Activated naive CD8-positive, alpha-beta T cell treated with anti-CD3 and anti-CD28 coated beads, Interleukin-2, amount 10 ng/mL, durations not matched to agents 7 days and 5 days (primary cell): ENCODE measurements at regions not wholly inside any gene's neighbourhood (a gene's known extent, or its start where the extent isn't known, plus 50 kb on each side); places are given as distances from the start of the nearest gene placed in this dataset.
"Not testable (repeated sequence)": the region's sequence is repeated elsewhere in the genome, so short reads cannot be mapped to it uniquely, and the experiment has no call there.

Experiments
- ATAC-seq: fragments of 150-1000 bp; cut with Tn5 transposase; one replicate; pipeline ENCODE4 v1.10.0; 2021; ENCODE audit warnings: low read depth, moderate library complexity
- POLR2A ChIA-PET: fragments of 350-600 bp; sonication (Branson Sonifier 250); formaldehyde crosslinking; loops from one replicate; lab custom pipeline; 2021; ENCODE audit warnings: antibody characterized with exemption; lab: Charles Lee
- DNase-seq: peaks from one replicate; pipeline ENCODE4 v3.0.0; 2021
- H3K27ac Mint-ChIP-seq: one replicate; pipeline ENCODE4 v1.8.0; 2022; ENCODE audit warnings: mild to moderate bottlenecking, mixed read lengths
- H3K27me3 Mint-ChIP-seq: one replicate; pipeline ENCODE4 v1.8.0; 2022; ENCODE audit warnings: mild to moderate bottlenecking, moderate library complexity, mixed read lengths
- H3K36me3 Mint-ChIP-seq: one replicate; pipeline ENCODE4 v1.8.0; 2021; ENCODE audit warnings: mild to moderate bottlenecking, mixed read lengths
- H3K4me1 Mint-ChIP-seq: one replicate; pipeline ENCODE4 v1.8.0; 2021; ENCODE audit warnings: mixed read lengths
- H3K4me3 Mint-ChIP-seq: one replicate; pipeline ENCODE4 v1.8.0; 2022; ENCODE audit warnings: mild to moderate bottlenecking, moderate library complexity, mixed read lengths
- H3K9me3 Mint-ChIP-seq: one replicate; pipeline ENCODE4 v1.8.0; 2021; ENCODE audit warnings: mixed read lengths

GRCh38 chr1:199574950-199575349, 452.6 kb upstream of the NR5A2 start:
- ATAC-seq: no peak
- peaks cover 13% of the 10 kb centered on the region for H3K27me3 Mint-ChIP-seq
- no peaks in the 10 kb centered on the region for H3K36me3 Mint-ChIP-seq
- H3K9me3 Mint-ChIP-seq: no peaks in the 10 kb centered on the region
- H3K4me1 Mint-ChIP-seq: no peaks in the 10 kb centered on the region
- H3K27ac Mint-ChIP-seq: no peak overlapping the region
- POLR2A ChIA-PET: no interaction called here
- no peak overlapping the region for H3K4me3 Mint-ChIP-seq
- DNase-seq: no peak

GRCh38 chr1:199580300-199580699, 447.2 kb upstream of the NR5A2 start:
- Mint-ChIP-seq H3K4me1 (no peaks in the 10 kb centered on the region), H3K27me3 (peaks cover 5% of the 10 kb centered on the region), H3K27ac (no peak overlapping the region), H3K36me3 (no peaks in the 10 kb centered on the region), H3K9me3 (no peaks in the 10 kb centered on the region), H3K4me3 (no peak overlapping the region)
- POLR2A ChIA-PET: no interaction called here
- ATAC-seq (no peak), DNase-seq (no peak)

- Mint-ChIP-seq H3K27ac (no peak overlapping the region), H3K27me3 (peaks cover 2% of the 10 kb centered on the region), H3K36me3 (no peaks in the 10 kb centered on the region), H3K9me3 (no peaks in the 10 kb centered on the region), H3K4me3 (no peak overlapping the region), H3K4me1 (peaks cover 3% of the 10 kb centered on the region)
- POLR2A ChIA-PET: no interaction called here
- no peak for ATAC-seq
- no peak for DNase-seq
Measured at GRCh38 chr1:199585392-199585791, 442.1 kb upstream of the NR5A2 start.

- no peaks in the 10 kb centered on the region for H3K36me3 Mint-ChIP-seq
- DNase-seq (no peak), ATAC-seq (peak; percentile 79)
- POLR2A ChIA-PET: no interaction called here
- H3K9me3 Mint-ChIP-seq: no peaks in the 10 kb centered on the region
- H3K4me3 Mint-ChIP-seq: no peak overlapping the region
- peaks cover 2% of the 10 kb centered on the region for H3K27me3 Mint-ChIP-seq
- H3K4me1 Mint-ChIP-seq: peaks cover 10% of the 10 kb centered on the region
- H3K27ac Mint-ChIP-seq: no peak overlapping the region
Measured at GRCh38 chr1:199590708-199591107, 436.8 kb upstream of the NR5A2 start.

GRCh38 chr1:199591468-199591867, 436.0 kb upstream of the NR5A2 start:
- H3K27me3 Mint-ChIP-seq: peaks cover 2% of the 10 kb centered on the region
- POLR2A ChIA-PET: no interaction called here
- no peak overlapping the region for H3K27ac Mint-ChIP-seq
- H3K4me1 Mint-ChIP-seq: peaks cover 10% of the 10 kb centered on the region
- ATAC-seq: no peak
- H3K36me3 Mint-ChIP-seq: no peaks in the 10 kb centered on the region
- no peaks in the 10 kb centered on the region for H3K9me3 Mint-ChIP-seq
- no peak for DNase-seq
- no peak overlapping the region for H3K4me3 Mint-ChIP-seq

- POLR2A ChIA-PET: no interaction called here
- Mint-ChIP-seq H3K27ac (no peak overlapping the region), H3K27me3 (peaks cover 12% of the 10 kb centered on the region), H3K4me1 (peaks cover 10% of the 10 kb centered on the region), H3K9me3 (no peaks in the 10 kb centered on the region), H3K4me3 (no peak overlapping the region), H3K36me3 (no peaks in the 10 kb centered on the region)
- no peak for ATAC-seq
- DNase-seq: no peak
Measured at GRCh38 chr1:199593475-199593874, 434.0 kb upstream of the NR5A2 start.

- H3K27me3 Mint-ChIP-seq: peaks cover 12% of the 10 kb centered on the region
- H3K27ac Mint-ChIP-seq, H3K9me3 Mint-ChIP-seq, ATAC-seq, H3K36me3 Mint-ChIP-seq, H3K4me3 Mint-ChIP-seq, POLR2A ChIA-PET, DNase-seq, H3K4me1 Mint-ChIP-seq: not testable (repeated sequence)
Measured at GRCh38 chr1:199596448-199596847, 431.1 kb upstream of the NR5A2 start.

GRCh38 chr1:199597152-199597551, 430.4 kb upstream of the NR5A2 start:
- POLR2A ChIA-PET: no interaction called here
- Mint-ChIP-seq H3K27me3 (peaks cover 12% of the 10 kb centered on the region), H3K36me3 (no peaks in the 10 kb centered on the region), H3K9me3 (peaks cover 5% of the 10 kb centered on the region), H3K27ac (no peak overlapping the region), H3K4me1 (no peaks in the 10 kb centered on the region), H3K4me3 (no peak overlapping the region)
- ATAC-seq: no peak
- no peak for DNase-seq

GRCh38 chr1:199608414-199608813, 419.1 kb upstream of the NR5A2 start:
- Mint-ChIP-seq H3K27me3 (peaks cover under 1% of the 10 kb centered on the region), H3K9me3 (no peaks in the 10 kb centered on the region)

GRCh38 chr1:199612976-199613774, 414.3 kb upstream of the NR5A2 start:
- no peaks in the 10 kb centered on the region for H3K36me3 Mint-ChIP-seq
- no peak for ATAC-seq
- no peaks in the 10 kb centered on the region for H3K9me3 Mint-ChIP-seq
- H3K27me3 Mint-ChIP-seq: peaks cover 10% of the 10 kb centered on the region
- DNase-seq: no peak
- POLR2A ChIA-PET: no interaction called here
- H3K4me3 Mint-ChIP-seq: no peak overlapping the region
- H3K27ac Mint-ChIP-seq: no peak overlapping the region
- no peaks in the 10 kb centered on the region for H3K4me1 Mint-ChIP-seq

More at GRCh38 chr1:199608414-199608813, 419.1 kb upstream of the NR5A2 start:
- Mint-ChIP-seq H3K4me1 (no peaks in the 10 kb centered on the region), H3K4me3 (no peak overlapping the region), H3K36me3 (no peaks in the 10 kb centered on the region), H3K27ac (no peak overlapping the region)
- no peak for DNase-seq
- no peak for ATAC-seq
- POLR2A ChIA-PET: no interaction called here

GRCh38 chr1:199616947-199617346, 410.6 kb upstream of the NR5A2 start:
- POLR2A ChIA-PET: no interaction called here

GRCh38 chr1:199619223-199619622, 408.3 kb upstream of the NR5A2 start:
- ATAC-seq (no peak), DNase-seq (no peak)
- Mint-ChIP-seq H3K27ac (no peak overlapping the region), H3K4me3 (no peak overlapping the region), H3K36me3 (no peaks in the 10 kb centered on the region), H3K9me3 (no peaks in the 10 kb centered on the region), H3K27me3 (peaks cover 12% of the 10 kb centered on the region), H3K4me1 (no peaks in the 10 kb centered on the region)
- POLR2A ChIA-PET: no interaction called here

More at GRCh38 chr1:199616947-199617346, 410.6 kb upstream of the NR5A2 start:
- Mint-ChIP-seq H3K36me3 (no peaks in the 10 kb centered on the region), H3K4me3 (no peak overlapping the region), H3K27ac (no peak overlapping the region), H3K4me1 (no peaks in the 10 kb centered on the region), H3K27me3 (peaks cover 10% of the 10 kb centered on the region), H3K9me3 (no peaks in the 10 kb centered on the region)
- ATAC-seq: no peak
- DNase-seq: no peak

GRCh38 chr1:199626228-199626627, 401.3 kb upstream of the NR5A2 start:
- POLR2A ChIA-PET, H3K27me3 Mint-ChIP-seq, DNase-seq, H3K27ac Mint-ChIP-seq, H3K4me1 Mint-ChIP-seq, ATAC-seq, H3K9me3 Mint-ChIP-seq, H3K36me3 Mint-ChIP-seq, H3K4me3 Mint-ChIP-seq: not testable (repeated sequence)

- POLR2A ChIA-PET: no interaction called here
- H3K36me3 Mint-ChIP-seq: peaks cover 2% of the 10 kb centered on the region
- peaks cover 2% of the 10 kb centered on the region for H3K27me3 Mint-ChIP-seq
- peaks cover 8% of the 10 kb centered on the region for H3K4me1 Mint-ChIP-seq
- no peak for DNase-seq
- no peak overlapping the region for H3K27ac Mint-ChIP-seq
- ATAC-seq: no peak
- H3K4me3 Mint-ChIP-seq: no peak overlapping the region
- H3K9me3 Mint-ChIP-seq: peaks cover 8% of the 10 kb centered on the region
Measured at GRCh38 chr1:199629624-199630023, 397.9 kb upstream of the NR5A2 start.
